GM12872 (cell line): ENCODE measurements at regions not wholly inside any gene's neighbourhood (a gene's known extent, or its start where the extent isn't known, plus 50 kb on each side); places are given as distances from the start of the nearest gene placed in this dataset.

Experiments used
- CTCF ChIP-seq: IDR thresholded peaks from 3 replicates; pipeline ENCODE4 v1.5.1; 2011; ENCODE audit warnings: low read depth, mild to moderate bottlenecking, low read length, moderate library complexity; ENCODE audit not compliant: insufficient read depth

- TF ChIP-seq CTCF: no peak
Measured at GRCh38 chr12:107845980-107846659, 71.6 kb downstream of the ASCL4 start.

- no peak for TF ChIP-seq CTCF
Measured at GRCh38 chr12:107847430-107847829, 72.9 kb downstream of the ASCL4 start.

GRCh38 chr12:107847830-107848229 lies 73.3 kb downstream of the ASCL4 start:
- TF ChIP-seq CTCF: no peak

GRCh38 chr12:107853479-107853878 lies 79.0 kb downstream of the ASCL4 start:
- no peak for TF ChIP-seq CTCF

- no peak for TF ChIP-seq CTCF
Measured at GRCh38 chr12:107855471-107855870, 81.0 kb downstream of the ASCL4 start.

- TF ChIP-seq CTCF: no peak
Measured at GRCh38 chr12:107856096-107856495, 81.6 kb downstream of the ASCL4 start.

- TF ChIP-seq CTCF: no peak
Measured at GRCh38 chr12:107857191-107857590, 82.7 kb downstream of the ASCL4 start.
